Omental fat pad (tissue), 3 donors: ENCODE measurements at regions not wholly inside any gene's neighbourhood (a gene's known extent, or its start where the extent isn't known, plus 50 kb on each side); places are given as distances from the start of the nearest gene placed in this dataset.

ENCODE experiments used
- ATAC-seq: fragments of 150-250 bp; one replicate; pipeline ENCODE4 v1.9.1; 2016; ENCODE audit warnings: mild to moderate bottlenecking, moderate library complexity; ENCODE audit not compliant: low FRiP score
- DNase-seq: peaks from one replicate; pipeline ENCODE4 v3.0.0-alpha.2; 2019; ENCODE audit warnings: low spot score
- TF ChIP-seq, protein P1 (sequence below), 3 donors: fragments of 450-650 bp; IDR thresholded peaks; one replicate each; pipeline ENCODE4 v1.5.1; 2016 to 2017; ENCODE audit warnings: antibody characterized with exemption in 3 of 3, mild to moderate bottlenecking in 3 of 3, moderate library complexity in 2 of 3

- TF ChIP-seq, protein P1, sequence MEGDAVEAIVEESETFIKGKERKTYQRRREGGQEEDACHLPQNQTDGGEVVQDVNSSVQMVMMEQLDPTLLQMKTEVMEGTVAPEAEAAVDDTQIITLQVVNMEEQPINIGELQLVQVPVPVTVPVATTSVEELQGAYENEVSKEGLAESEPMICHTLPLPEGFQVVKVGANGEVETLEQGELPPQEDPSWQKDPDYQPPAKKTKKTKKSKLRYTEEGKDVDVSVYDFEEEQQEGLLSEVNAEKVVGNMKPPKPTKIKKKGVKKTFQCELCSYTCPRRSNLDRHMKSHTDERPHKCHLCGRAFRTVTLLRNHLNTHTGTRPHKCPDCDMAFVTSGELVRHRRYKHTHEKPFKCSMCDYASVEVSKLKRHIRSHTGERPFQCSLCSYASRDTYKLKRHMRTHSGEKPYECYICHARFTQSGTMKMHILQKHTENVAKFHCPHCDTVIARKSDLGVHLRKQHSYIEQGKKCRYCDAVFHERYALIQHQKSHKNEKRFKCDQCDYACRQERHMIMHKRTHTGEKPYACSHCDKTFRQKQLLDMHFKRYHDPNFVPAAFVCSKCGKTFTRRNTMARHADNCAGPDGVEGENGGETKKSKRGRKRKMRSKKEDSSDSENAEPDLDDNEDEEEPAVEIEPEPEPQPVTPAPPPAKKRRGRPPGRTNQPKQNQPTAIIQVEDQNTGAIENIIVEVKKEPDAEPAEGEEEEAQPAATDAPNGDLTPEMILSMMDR (IDR thresholded peaks at IDR 0.05): no peak
- ATAC-seq (no peak), DNase-seq (no peak)
Observed at GRCh38 chr7:70944516-70944915, 187.4 kb upstream of the GALNT17 start.

GRCh38 chr7:70947181-70947580 is 184.8 kb upstream of the GALNT17 start:
- TF ChIP-seq, protein P1 (IDR thresholded peaks at IDR 0.05): no peak
- DNase-seq (no peak), ATAC-seq (no peak)

DNA sequence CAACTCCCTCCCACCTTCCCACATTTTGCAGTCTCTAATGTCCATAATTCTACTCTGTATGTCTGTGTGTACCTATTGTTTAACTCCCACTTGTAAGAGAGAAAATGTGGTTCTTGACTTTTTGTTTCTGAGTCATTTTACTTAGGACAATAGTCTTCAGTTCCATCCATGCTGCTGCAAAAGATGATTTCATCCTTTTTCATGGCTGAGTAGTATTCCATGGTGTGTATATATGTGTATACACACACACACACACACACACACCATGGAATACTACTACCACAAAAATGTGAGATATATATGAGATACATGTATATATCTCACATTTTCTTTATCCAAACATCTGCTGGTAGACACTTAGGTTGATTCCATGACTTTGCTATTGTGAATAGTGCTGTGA is 182.1 kb upstream of the GALNT17 start:
- TF ChIP-seq, protein P1 (IDR thresholded peaks at IDR 0.05): no peak
- no peak for ATAC-seq
- no peak for DNase-seq

DNA sequence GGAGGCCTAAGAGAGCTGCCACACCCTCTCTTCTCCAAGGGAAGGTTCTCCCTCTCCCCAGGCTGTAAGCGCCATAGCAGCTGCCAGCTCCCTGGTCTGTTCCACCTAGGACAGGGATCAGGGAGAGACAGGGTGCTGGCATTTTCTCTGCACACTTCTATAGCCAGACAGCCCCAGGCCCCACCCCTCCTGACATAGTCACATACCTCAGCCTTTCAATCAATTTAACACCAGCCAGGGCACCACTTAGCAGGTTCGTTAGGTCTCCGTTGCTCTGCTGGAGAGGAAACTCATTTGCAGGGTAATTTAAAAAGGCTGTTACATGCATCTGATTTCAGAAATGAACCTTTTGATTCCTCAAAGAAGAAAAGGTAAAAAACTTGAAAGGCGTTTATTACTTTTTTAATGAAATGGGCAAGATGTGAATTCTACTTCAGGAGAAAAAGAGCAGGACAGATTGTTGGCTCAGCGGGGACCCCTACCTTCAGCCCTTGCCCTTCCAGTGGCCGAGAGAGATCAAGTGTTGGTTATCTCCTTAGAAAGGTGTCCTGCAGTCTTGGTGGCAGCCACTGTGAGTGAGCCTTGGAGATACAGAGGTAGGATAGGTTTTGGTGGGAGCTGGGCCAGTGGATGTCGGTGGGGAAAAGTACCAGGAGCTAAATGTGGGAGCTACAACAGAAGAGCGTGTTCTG is 180.5 kb upstream of the GALNT17 start:
- DNase-seq (no peak), ATAC-seq (no peak)
- TF ChIP-seq, protein P1 (IDR thresholded peaks at IDR 0.05): no peak

DNA sequence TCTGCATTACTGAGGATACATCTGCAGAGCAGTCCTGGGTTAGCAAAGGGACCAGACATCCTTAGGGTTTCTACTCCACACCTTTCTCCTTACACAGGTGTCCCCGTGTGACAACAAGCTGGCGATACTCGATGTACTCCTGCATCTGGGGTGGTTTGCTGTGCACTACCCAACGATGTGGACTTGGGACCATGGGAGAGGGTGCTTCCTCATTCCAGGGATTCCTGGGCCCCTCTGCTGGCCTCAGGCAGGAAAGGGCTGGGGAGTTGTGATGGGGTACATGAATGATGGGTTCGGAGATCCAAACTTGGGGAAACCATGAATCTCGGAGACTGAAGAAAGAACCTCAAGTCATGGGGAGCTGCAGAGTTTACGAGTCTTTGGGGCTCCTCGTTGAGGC is 179.6 kb upstream of the GALNT17 start:
- ATAC-seq: no peak
- DNase-seq: no peak
- TF ChIP-seq, protein P1 (IDR thresholded peaks at IDR 0.05): no peak

- DNase-seq: no peak
- no peak for ATAC-seq
- TF ChIP-seq, protein P1 (IDR thresholded peaks at IDR 0.05): no peak
Observed at GRCh38 chr7:70953331-70953741, 178.6 kb upstream of the GALNT17 start.

- no peak for ATAC-seq
- no peak for DNase-seq
- TF ChIP-seq, protein P1 (IDR thresholded peaks at IDR 0.05): no peak
Observed at GRCh38 chr7:70953796-70954195, 178.1 kb upstream of the GALNT17 start.
